GM18861 (cell line): ENCODE measurements at regions not wholly inside any gene's neighbourhood (a gene's known extent, or its start where the extent isn't known, plus 50 kb on each side); places are given as distances from the start of the nearest gene placed in this dataset.

Experiments
- ATAC-seq: cut with Tn5 transposase; IDR thresholded peaks from one replicate; pipeline ENCODE4 v1.9.1; 2021; ENCODE audit not compliant: unreplicated experiment

GRCh38 chr1:212221801-212222200 is 63.4 kb upstream of the PPP2R5A start:
- ATAC-seq = no peak

- no peak for ATAC-seq
Measured at GRCh38 chr1:212224102-212224501, 61.1 kb upstream of the PPP2R5A start.

- ATAC-seq = no peak
Measured at GRCh38 chr1:212225416-212225815, 59.8 kb upstream of the PPP2R5A start.

GRCh38 chr1:212225871-212226302 is 59.3 kb upstream of the PPP2R5A start:
- ATAC-seq = peak; percentile 62

GRCh38 chr1:212226467-212226866 is 58.7 kb upstream of the PPP2R5A start:
- no peak for ATAC-seq

- ATAC-seq = no peak
Measured at GRCh38 chr1:212228076-212228475, 57.1 kb upstream of the PPP2R5A start.

GRCh38 chr1:212228591-212229119 is 56.6 kb upstream of the PPP2R5A start:
- ATAC-seq = no peak

GRCh38 chr1:212229654-212230053 is 55.6 kb upstream of the PPP2R5A start:
- ATAC-seq = no peak

GRCh38 chr1:212230329-212230728 is 54.9 kb upstream of the PPP2R5A start:
- ATAC-seq = no peak

- ATAC-seq = no peak
Measured at GRCh38 chr1:212231372-212231771, 53.8 kb upstream of the PPP2R5A start.

GRCh38 chr1:212232090-212232489 is 53.1 kb upstream of the PPP2R5A start:
- ATAC-seq = no peak

GRCh38 chr1:212233321-212233720 is 51.9 kb upstream of the PPP2R5A start:
- no peak for ATAC-seq

- ATAC-seq = peak; percentile 45
Measured at GRCh38 chr1:212234431-212235395, 50.5 kb upstream of the PPP2R5A start.
